Vagina (tissue), 2 donors: ENCODE measurements at regions not wholly inside any gene's neighbourhood (a gene's known extent, or its start where the extent isn't known, plus 50 kb on each side); places are given as distances from the start of the nearest gene placed in this dataset.

Experiments used
- POLR2A ChIP-seq, 2 donors: fragments of 450-650 bp; IDR thresholded peaks; one replicate each; pipeline ENCODE4 v1.6.1; 2017; ENCODE audit warnings: antibody characterized with exemption in 2 of 2, mild to moderate bottlenecking in 2 of 2, moderate library complexity in 2 of 2
- POLR2AphosphoS5 ChIP-seq, 2 donors: sonication (generic); formaldehyde crosslinking; IDR thresholded peaks; one replicate each; pipeline ENCODE4 v1.9.0; 2017; ENCODE audit warnings: antibody characterized with exemption in 2 of 2, mild to moderate bottlenecking in 2 of 2, low read depth in 1 of 2; ENCODE audit not compliant: insufficient read depth in 1 of 2
- TF ChIP-seq, protein P1 (sequence below), 3 experiments: fragments of 450-650 bp in 2 of 3; fragments of 200-600 bp in 1 of 3; sonication (generic) in 1 of 3; IDR thresholded peaks; one replicate each; pipeline ENCODE4 v1.5.1; 2017 to 2019; ENCODE audit warnings: antibody characterized with exemption in 3 of 3, mild to moderate bottlenecking in 2 of 3, moderate library complexity in 2 of 3

- TF ChIP-seq, protein P1, sequence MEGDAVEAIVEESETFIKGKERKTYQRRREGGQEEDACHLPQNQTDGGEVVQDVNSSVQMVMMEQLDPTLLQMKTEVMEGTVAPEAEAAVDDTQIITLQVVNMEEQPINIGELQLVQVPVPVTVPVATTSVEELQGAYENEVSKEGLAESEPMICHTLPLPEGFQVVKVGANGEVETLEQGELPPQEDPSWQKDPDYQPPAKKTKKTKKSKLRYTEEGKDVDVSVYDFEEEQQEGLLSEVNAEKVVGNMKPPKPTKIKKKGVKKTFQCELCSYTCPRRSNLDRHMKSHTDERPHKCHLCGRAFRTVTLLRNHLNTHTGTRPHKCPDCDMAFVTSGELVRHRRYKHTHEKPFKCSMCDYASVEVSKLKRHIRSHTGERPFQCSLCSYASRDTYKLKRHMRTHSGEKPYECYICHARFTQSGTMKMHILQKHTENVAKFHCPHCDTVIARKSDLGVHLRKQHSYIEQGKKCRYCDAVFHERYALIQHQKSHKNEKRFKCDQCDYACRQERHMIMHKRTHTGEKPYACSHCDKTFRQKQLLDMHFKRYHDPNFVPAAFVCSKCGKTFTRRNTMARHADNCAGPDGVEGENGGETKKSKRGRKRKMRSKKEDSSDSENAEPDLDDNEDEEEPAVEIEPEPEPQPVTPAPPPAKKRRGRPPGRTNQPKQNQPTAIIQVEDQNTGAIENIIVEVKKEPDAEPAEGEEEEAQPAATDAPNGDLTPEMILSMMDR (IDR thresholded peaks at IDR 0.05): no peak
- no peak for TF ChIP-seq POLR2A (IDR thresholded peaks at IDR 0.05)
- no peak for TF ChIP-seq POLR2AphosphoS5 (IDR thresholded peaks at IDR 0.05; ENCODE audit: insufficient read depth in 1 of 2, low read depth in 1 of 2)
Measured at GRCh38 chr6:133187657-133188453, 53.3 kb upstream of the EYA4 start.
